ENCODE measurements at regions not wholly inside any gene's neighbourhood (a gene's known extent, or its start where the extent isn't known, plus 50 kb on each side); places are given as distances from the start of the nearest gene placed in this dataset.
"Not testable (repeated sequence)": the region's sequence is repeated elsewhere in the genome, so short reads cannot be mapped to it uniquely, and the experiment has no call there.

DNA sequence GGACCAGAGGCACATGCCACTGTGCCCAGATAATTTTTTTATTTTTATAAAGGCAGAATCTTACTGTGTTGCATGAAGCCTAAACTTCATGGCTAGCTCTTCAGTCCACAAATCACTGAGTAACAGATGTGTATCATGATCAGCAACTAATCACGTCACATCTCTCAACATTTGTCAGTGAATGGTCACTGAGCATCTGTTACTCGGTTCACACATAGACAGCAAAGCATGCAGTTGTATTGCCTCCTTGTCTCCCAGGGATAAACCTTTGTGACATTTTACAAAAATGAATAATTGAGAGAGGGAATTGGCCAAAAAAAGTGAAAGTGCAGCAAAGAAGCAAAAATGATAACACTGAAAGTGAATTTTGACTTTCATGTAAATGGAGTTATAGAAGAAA is 85.9 kb upstream of the BTG1 start:
- H3K79me2 ChIP-seq (ENCODE audit: control insufficient read depth, insufficient read depth, low read length); POLR2A ChIA-PET; H3K4me3 ChIP-seq; DNase-seq (ENCODE audit: low read depth, low spot score); BruUV-seq (replicated peaks); H3K9me3 ChIP-seq (replicated peaks; ENCODE audit: control insufficient read depth, insufficient read depth, low read length); in situ Hi-C loops (cut with MboI); ATAC-seq; H3K27me3 ChIP-seq (replicated peaks in 1 of 2; ENCODE audit: control insufficient read depth in 2 of 2, insufficient read depth in 2 of 2, low read length in 1 of 2); H3K36me3 ChIP-seq (ENCODE audit: control insufficient read depth in 2 of 2, insufficient read depth in 2 of 2, low read length in 1 of 2); intact Hi-C loops (cut with micrococcal nuclease; ENCODE audit: unreplicated experiment); H3K27ac ChIP-seq (ENCODE audit: control insufficient read depth, insufficient read depth); H3K4me1 ChIP-seq (ENCODE audit: control insufficient read depth, insufficient read depth, low read length); H2AFZ ChIP-seq (ENCODE audit: control insufficient read depth, low read depth, low read length); H3K9ac ChIP-seq (ENCODE audit: control insufficient read depth, insufficient read depth, low read length); H4K20me1 ChIP-seq (ENCODE audit: control insufficient read depth, insufficient read depth); H3K4me2 ChIP-seq (ENCODE audit: control insufficient read depth, insufficient read depth): not testable (repeated sequence)
- peak; percentile 65 for FAIRE-seq
- 83% methylated on average over 1 of the region's 2 CpGs for WGBS (ENCODE audit: insufficient coverage, insufficient replicate concordance, low lambda C conversion rate, missing lambda C conversion rate)
- CTCF ChIA-PET, result interaction anchor here (1.6 kb wide), 1 partner anchor 13 kb away, joined by 6 read pairs; no protein-coding TSS in a partner anchor
- SMC1A ChIA-PET (ENCODE audit: uncharacterized antibody, unreplicated experiment), result interaction anchor here (1.1 kb wide), 1 partner anchor 16 kb away, joined by 3 read pairs; no protein-coding TSS in a partner anchor
- RAD21 ChIA-PET (ENCODE audit: unreplicated experiment), result interaction anchor here (1.6 kb wide), 1 partner anchor 12 kb away, joined by 4 read pairs; no protein-coding TSS in a partner anchor

DNA sequence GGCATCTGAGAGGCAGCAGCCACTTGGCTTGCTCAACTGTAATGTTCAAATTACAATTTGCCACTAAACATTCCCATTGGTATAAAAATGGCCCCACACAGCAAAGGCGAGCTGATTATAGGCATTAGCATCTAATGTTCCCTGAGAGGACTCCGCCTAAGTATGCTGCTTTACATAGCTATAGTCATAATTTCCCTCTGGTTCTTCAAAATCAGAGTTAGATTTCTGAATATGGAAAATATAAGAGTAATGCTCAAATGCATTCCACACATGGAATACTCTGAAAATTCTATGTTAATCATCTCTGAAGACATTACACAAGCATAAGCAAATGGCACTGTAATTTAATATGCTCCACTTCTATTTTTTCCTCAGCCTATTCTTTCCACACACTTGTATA is 83.7 kb upstream of the BTG1 start:
- BruUV-seq (replicated peaks), result no TSS peak
- ChIA-PET RAD21 (ENCODE audit: unreplicated experiment) (no interaction called here), SMC1A (ENCODE audit: uncharacterized antibody, unreplicated experiment) (interaction anchor here (0.8 to 1.5 kb wide), 5 partner anchors 11 to 35 kb away, joined by 3 to 5 read pairs (median 3); no protein-coding TSS in a partner anchor), CTCF (no interaction called here), POLR2A (interaction anchor here (0.6 kb wide), 1 partner anchor 64 kb away, joined by 3 read pairs; no protein-coding TSS in a partner anchor)
- H3K9ac ChIP-seq (ENCODE audit: control insufficient read depth, insufficient read depth, low read length), result no peak overlapping the region
- no peak for ATAC-seq
- no peaks in the 10 kb centered on the region for H3K27me3 ChIP-seq (replicated peaks in 1 of 2; ENCODE audit: control insufficient read depth in 2 of 2, insufficient read depth in 2 of 2, low read length in 1 of 2)
- no peaks in the 10 kb centered on the region for H3K79me2 ChIP-seq (ENCODE audit: control insufficient read depth, insufficient read depth, low read length)
- TF ChIP-seq, protein P1, sequence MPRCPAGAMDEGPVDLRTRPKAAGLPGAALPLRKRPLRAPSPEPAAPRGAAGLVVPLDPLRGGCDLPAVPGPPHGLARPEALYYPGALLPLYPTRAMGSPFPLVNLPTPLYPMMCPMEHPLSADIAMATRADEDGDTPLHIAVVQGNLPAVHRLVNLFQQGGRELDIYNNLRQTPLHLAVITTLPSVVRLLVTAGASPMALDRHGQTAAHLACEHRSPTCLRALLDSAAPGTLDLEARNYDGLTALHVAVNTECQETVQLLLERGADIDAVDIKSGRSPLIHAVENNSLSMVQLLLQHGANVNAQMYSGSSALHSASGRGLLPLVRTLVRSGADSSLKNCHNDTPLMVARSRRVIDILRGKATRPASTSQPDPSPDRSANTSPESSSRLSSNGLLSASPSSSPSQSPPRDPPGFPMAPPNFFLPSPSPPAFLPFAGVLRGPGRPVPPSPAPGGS (IDR thresholded peaks at IDR 0.05; ENCODE audit: borderline replicate concordance, insufficient read depth, low read depth, low read length, poor library complexity, severe bottlenecking), result no peak
- TF ChIP-seq CEBPB (IDR thresholded peaks at IDR 0.05; ENCODE audit: borderline replicate concordance in 1 of 2, low read depth in 2 of 2, low read length in 2 of 2) (no peak), TBL1XR1 (IDR thresholded peaks at IDR 0.05; ENCODE audit: low read depth, low read length) (no peak), TARDBP (IDR thresholded peaks at IDR 0.05; ENCODE audit: borderline replicate concordance) (no peak), POLR2AphosphoS5 (IDR thresholded peaks at IDR 0.05; ENCODE audit: low read length) (no peak), CHD2 (IDR thresholded peaks at IDR 0.05; ENCODE audit: borderline replicate concordance, low read depth, low read length) (no peak), PML (IDR thresholded peaks at IDR 0.05; ENCODE audit: low read length) (no peak)
- TF ChIP-seq, protein P2, sequence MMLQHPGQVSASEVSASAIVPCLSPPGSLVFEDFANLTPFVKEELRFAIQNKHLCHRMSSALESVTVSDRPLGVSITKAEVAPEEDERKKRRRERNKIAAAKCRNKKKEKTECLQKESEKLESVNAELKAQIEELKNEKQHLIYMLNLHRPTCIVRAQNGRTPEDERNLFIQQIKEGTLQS (IDR thresholded peaks at IDR 0.05; ENCODE audit: borderline replicate concordance, extremely low read depth, low read depth, low read length), result no peak
- no peaks in the 10 kb centered on the region for H4K20me1 ChIP-seq (ENCODE audit: control insufficient read depth, insufficient read depth)
- no peak for DNase-seq (ENCODE audit: low read depth, low spot score)
- no peaks in the 10 kb centered on the region for H3K9me3 ChIP-seq (replicated peaks; ENCODE audit: control insufficient read depth, insufficient read depth, low read length)
- 94% methylated on average over 2 of the region's 2 CpGs for WGBS (ENCODE audit: insufficient coverage, insufficient replicate concordance, low lambda C conversion rate, missing lambda C conversion rate)
- in situ Hi-C loops (cut with MboI) (no loop called here), intact Hi-C loops (cut with micrococcal nuclease; ENCODE audit: unreplicated experiment) (no loop called here)
- no peak overlapping the region for H3K4me3 ChIP-seq
- H3K4me1 ChIP-seq (ENCODE audit: control insufficient read depth, insufficient read depth, low read length), result no peaks in the 10 kb centered on the region
- no peak overlapping the region for H3K4me2 ChIP-seq (ENCODE audit: control insufficient read depth, insufficient read depth)
- H3K27ac ChIP-seq (ENCODE audit: control insufficient read depth, insufficient read depth), result no peak overlapping the region
- H3K36me3 ChIP-seq (ENCODE audit: control insufficient read depth in 2 of 2, insufficient read depth in 2 of 2, low read length in 1 of 2), result no peaks in the 10 kb centered on the region
- H2AFZ ChIP-seq (ENCODE audit: control insufficient read depth, low read depth, low read length), result no peak overlapping the region
- no peak for FAIRE-seq

Data from GM12878 (cell line).